PFSK-1 (cell line): ENCODE measurements at regions not wholly inside any gene's neighbourhood (a gene's known extent, or its start where the extent isn't known, plus 50 kb on each side); places are given as distances from the start of the nearest gene placed in this dataset.

ENCODE experiments used
- POLR2AphosphoS5 ChIP-seq: IDR thresholded peaks from 2 replicates; pipeline ENCODE4 v1.6.1; 2012; ENCODE audit warnings: low read depth, mild to moderate bottlenecking, control low read depth, low read length, moderate library complexity
- SIN3A ChIP-seq: IDR thresholded peaks from 2 replicates; pipeline ENCODE4 v1.6.1; 2012; ENCODE audit warnings: mild to moderate bottlenecking, low read length, moderate library complexity, borderline replicate concordance; ENCODE audit not compliant: insufficient read depth

DNA sequence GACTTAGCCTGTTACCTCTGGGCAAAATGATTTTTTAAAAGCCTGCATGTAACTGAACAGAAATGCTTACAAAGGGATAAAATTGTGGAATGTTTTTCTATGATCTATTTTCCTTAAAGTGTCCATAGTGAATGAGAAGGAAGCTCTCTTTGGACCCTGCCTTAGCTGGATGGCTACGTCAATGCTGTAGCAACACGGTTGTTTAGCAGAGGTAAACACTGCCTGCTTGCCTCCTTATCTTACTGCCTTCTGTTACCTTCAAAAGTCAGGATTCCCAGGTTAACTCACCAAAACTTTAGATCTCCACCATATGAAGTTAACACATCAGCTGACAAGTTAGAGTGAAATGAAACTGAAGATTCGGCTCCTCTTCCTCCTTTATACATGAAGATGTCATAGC, 402.6 kb downstream of the SAMD5 start:
- TF ChIP-seq SIN3A (no peak), POLR2AphosphoS5 (no peak)
